Left lung (tissue), 4 donors: ENCODE measurements at regions not wholly inside any gene's neighbourhood (a gene's known extent, or its start where the extent isn't known, plus 50 kb on each side); places are given as distances from the start of the nearest gene placed in this dataset.

Source experiments
- ATAC-seq: fragments of 200-7000 bp; cut with Tn5 transposase; one replicate; pipeline ENCODE4 v1.9.1; 2020; ENCODE audit warnings: moderate library complexity
- DNase-seq, 4 donors: peaks; one replicate each; pipeline ENCODE4 v3.0.0-alpha.2; 2013 to 2020
- H3K27ac ChIP-seq, 2 donors: fragments of 200-600 bp; sonication (generic) in 1 of 2; one replicate each; pipeline versions ENCODE4 v1.5.0 to v1.8.0; 2020 to 2021
- H3K27me3 ChIP-seq, 2 donors: fragments of 200-600 bp; sonication (generic) in 1 of 2; one replicate each; pipeline versions ENCODE4 v1.5.0 to v1.8.0; 2020 to 2021
- H3K36me3 ChIP-seq, 2 donors: fragments of 200-600 bp; sonication (generic) in 1 of 2; one replicate each; pipeline versions ENCODE4 v1.5.0 to v1.8.0; 2020 to 2021
- H3K4me1 ChIP-seq, 2 donors: fragments of 200-600 bp; one replicate each; pipeline ENCODE4 v1.8.0; 2021
- H3K4me3 ChIP-seq, 2 donors: fragments of 200-600 bp; sonication (generic) in 1 of 2; one replicate each; pipeline versions ENCODE4 v1.5.0 to v1.8.0; 2020 to 2021; ENCODE audit warnings: mild to moderate bottlenecking in 1 of 2
- H3K9me3 ChIP-seq, 2 donors: fragments of 200-600 bp; sonication (generic) in 1 of 2; one replicate each; pipeline versions ENCODE4 v1.5.0 to v1.8.0; 2020 to 2021
- intact Hi-C, 2 donors: fragments of 100-400 bp; cut with DNase I; formaldehyde crosslinking; loops; one replicate each; pipeline versions ENCODE4 v1.11.2 to v1.14.2; 2022
- TF ChIP-seq, protein P1 (sequence below), 2 donors: fragments of 200-600 bp; sonication (generic) in 1 of 2; IDR thresholded peaks; one replicate each; pipeline versions ENCODE4 v1.5.0 to v1.8.0; 2021; ENCODE audit warnings: antibody characterized with exemption in 2 of 2
- donor health status: DM: no; HTN: yes; CAD: no.
- donor health status: DM: no; HTN: no; CAD: no.

DNA sequence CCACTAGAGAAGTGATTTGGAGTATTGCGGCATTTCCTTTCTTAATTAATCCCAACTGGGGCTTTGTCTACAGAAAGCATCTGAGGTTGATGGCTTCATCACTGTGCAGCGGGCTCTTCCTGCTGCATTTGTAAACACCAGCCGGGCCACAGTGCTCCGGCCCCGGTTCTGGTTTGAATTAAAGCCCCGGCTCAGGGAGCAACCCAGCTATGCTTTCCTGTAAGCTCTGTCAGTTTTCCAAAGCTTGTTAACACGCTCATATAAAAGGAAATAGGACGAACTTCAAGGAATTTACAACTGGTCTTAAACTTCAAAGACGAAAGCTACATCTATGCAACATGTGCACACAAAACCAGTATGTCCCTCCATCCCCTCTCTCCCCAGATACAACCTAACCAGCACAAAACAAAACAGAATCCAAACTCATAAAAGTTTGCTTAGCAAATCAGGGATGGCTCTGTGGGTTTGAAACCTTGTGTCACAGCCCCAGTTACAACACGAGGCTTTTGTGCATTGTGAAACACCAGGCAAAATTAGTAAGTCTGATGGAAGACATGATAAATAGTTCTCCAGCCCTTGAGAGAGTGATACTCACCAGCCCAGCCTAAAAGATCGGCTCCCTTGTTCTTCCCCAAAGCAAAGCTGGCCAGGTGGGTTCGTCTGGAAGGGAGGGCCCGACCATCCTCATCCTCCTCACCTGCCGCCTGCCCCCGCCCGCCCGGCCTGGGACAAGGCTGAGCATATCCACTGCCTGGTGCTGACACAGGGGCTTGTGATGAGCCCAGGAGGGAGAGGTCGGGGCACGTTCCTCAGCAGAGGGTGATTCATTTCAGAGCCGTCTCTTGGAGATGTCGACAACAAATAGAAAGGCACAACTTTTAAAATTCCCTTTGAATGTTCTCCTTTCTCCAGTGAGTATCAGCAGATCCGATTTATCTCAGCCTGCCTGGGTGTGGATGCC lies 197.9 kb downstream of the TFAP2C start:
- TF ChIP-seq, protein P1, sequence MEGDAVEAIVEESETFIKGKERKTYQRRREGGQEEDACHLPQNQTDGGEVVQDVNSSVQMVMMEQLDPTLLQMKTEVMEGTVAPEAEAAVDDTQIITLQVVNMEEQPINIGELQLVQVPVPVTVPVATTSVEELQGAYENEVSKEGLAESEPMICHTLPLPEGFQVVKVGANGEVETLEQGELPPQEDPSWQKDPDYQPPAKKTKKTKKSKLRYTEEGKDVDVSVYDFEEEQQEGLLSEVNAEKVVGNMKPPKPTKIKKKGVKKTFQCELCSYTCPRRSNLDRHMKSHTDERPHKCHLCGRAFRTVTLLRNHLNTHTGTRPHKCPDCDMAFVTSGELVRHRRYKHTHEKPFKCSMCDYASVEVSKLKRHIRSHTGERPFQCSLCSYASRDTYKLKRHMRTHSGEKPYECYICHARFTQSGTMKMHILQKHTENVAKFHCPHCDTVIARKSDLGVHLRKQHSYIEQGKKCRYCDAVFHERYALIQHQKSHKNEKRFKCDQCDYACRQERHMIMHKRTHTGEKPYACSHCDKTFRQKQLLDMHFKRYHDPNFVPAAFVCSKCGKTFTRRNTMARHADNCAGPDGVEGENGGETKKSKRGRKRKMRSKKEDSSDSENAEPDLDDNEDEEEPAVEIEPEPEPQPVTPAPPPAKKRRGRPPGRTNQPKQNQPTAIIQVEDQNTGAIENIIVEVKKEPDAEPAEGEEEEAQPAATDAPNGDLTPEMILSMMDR (IDR thresholded peaks at IDR 0.05): no peak
- Histone ChIP-seq H3K36me3 (no peaks in the 10 kb centered on the region), H3K27ac (no peak overlapping the region), H3K4me3 (no peak overlapping the region), H3K27me3 (peaks cover 0 to 69% of the 10 kb centered on the region in 2 donors), H3K4me1 (no peaks in the 10 kb centered on the region), H3K9me3 (no peaks in the 10 kb centered on the region)
- intact Hi-C loops: no loop called here
- DNase-seq: no peak
- ATAC-seq: no peak

DNA sequence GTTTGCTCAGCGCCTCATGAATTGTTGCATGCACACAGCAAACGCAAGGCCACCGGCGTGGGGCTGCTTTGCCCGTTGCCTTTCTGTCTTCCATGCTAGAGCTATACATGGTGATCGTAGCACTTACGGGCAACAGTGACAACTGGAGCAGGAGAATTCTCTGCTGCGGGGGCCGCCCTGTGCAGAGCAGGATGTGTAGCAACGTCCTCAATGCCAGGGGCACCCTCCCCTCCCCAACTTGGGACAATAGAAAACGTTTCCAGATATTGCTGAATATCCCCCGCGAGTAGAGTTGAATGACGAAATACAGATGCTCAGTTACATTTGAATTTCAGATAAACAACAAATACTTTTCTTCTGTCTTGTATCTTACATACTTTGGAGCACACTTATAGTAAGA lies 198.7 kb downstream of the TFAP2C start:
- Histone ChIP-seq H3K4me3 (no peak overlapping the region), H3K27me3 (peaks cover 0 to 76% of the 10 kb centered on the region in 2 donors), H3K36me3 (no peaks in the 10 kb centered on the region), H3K27ac (no peak overlapping the region), H3K9me3 (no peaks in the 10 kb centered on the region), H3K4me1 (no peaks in the 10 kb centered on the region)
- TF ChIP-seq, protein P1 (IDR thresholded peaks at IDR 0.05): no peak
- intact Hi-C loops: no loop called here
- DNase-seq (no peak), ATAC-seq (no peak)

GRCh38 chr20:56828402-56828801 lies 199.3 kb downstream of the TFAP2C start:
- intact Hi-C loops: no loop called here
- ATAC-seq (no peak), DNase-seq (no peak)
- no peaks in the 10 kb centered on the region for H3K36me3 ChIP-seq
- no peak overlapping the region for H3K27ac ChIP-seq
- TF ChIP-seq, protein P1 (IDR thresholded peaks at IDR 0.05): no peak
- no peak overlapping the region for H3K4me3 ChIP-seq
- H3K9me3 ChIP-seq: no peaks in the 10 kb centered on the region
- peaks cover 0 to 82% of the 10 kb centered on the region in 2 donors for H3K27me3 ChIP-seq
- no peaks in the 10 kb centered on the region for H3K4me1 ChIP-seq

GRCh38 chr20:56829788-56830385 lies 200.8 kb downstream of the TFAP2C start:
- ATAC-seq (no peak), DNase-seq (no peak)
- Histone ChIP-seq H3K9me3 (no peaks in the 10 kb centered on the region), H3K27ac (no peak overlapping the region), H3K36me3 (no peaks in the 10 kb centered on the region), H3K4me1 (no peaks in the 10 kb centered on the region), H3K4me3 (no peak overlapping the region), H3K27me3 (peaks cover 0 to 90% of the 10 kb centered on the region in 2 donors)
- TF ChIP-seq, protein P1 (IDR thresholded peaks at IDR 0.05): no peak
- intact Hi-C loops: no loop called here

- Histone ChIP-seq H3K36me3 (no peaks in the 10 kb centered on the region), H3K27ac (no peak overlapping the region), H3K4me1 (no peaks in the 10 kb centered on the region), H3K27me3 (peaks cover 0 to 94% of the 10 kb centered on the region in 2 donors), H3K4me3 (no peak overlapping the region), H3K9me3 (no peaks in the 10 kb centered on the region)
- DNase-seq (no peak), ATAC-seq (no peak)
- intact Hi-C loops: no loop called here
- TF ChIP-seq, protein P1 (IDR thresholded peaks at IDR 0.05): no peak
Measured at GRCh38 chr20:56831795-56832194, 202.7 kb downstream of the TFAP2C start.
